Hepatocyte (in vitro differentiated cells): ENCODE measurements at regions not wholly inside any gene's neighbourhood (a gene's known extent, or its start where the extent isn't known, plus 50 kb on each side); places are given as distances from the start of the nearest gene placed in this dataset.
"Not testable (repeated sequence)": the region's sequence is repeated elsewhere in the genome, so short reads cannot be mapped to it uniquely, and the experiment has no call there.

Experiments used
- DNase-seq: peaks from one replicate; pipeline ENCODE4 v3.0.0-alpha.2; 2016; ENCODE audit warnings: low spot score
- H2AFZ ChIP-seq: fragments of 200-600 bp; sonication (generic); 2 replicates; pipeline ENCODE4 v1.6.0; 2016; ENCODE audit warnings: antibody characterized with exemption, mild to moderate bottlenecking
- H3K27ac ChIP-seq: fragments of 200-600 bp; sonication (generic); 2 replicates; pipeline ENCODE4 v1.5.1; 2016; ENCODE audit warnings: mild to moderate bottlenecking
- H3K27me3 ChIP-seq: fragments of 200-600 bp; sonication (generic); 2 replicates; pipeline ENCODE4 v1.6.1; 2016
- H3K36me3 ChIP-seq: fragments of 200-600 bp; sonication (generic); replicated peaks from 2 replicates; pipeline ENCODE4 v1.5.1; 2016; ENCODE audit warnings: low read depth; ENCODE audit not compliant: insufficient read depth
- H3K4me1 ChIP-seq: fragments of 200-600 bp; sonication (generic); 2 replicates; pipeline ENCODE4 v1.5.1; 2016; ENCODE audit warnings: mild to moderate bottlenecking, moderate library complexity; ENCODE audit not compliant: insufficient read depth
- H3K4me2 ChIP-seq: fragments of 200-600 bp; sonication (generic); 2 replicates; pipeline ENCODE4 v1.6.0; 2016
- H3K4me3 ChIP-seq: fragments of 200-600 bp; sonication (generic); 2 replicates; pipeline ENCODE4 v1.5.1; 2016; ENCODE audit warnings: mild to moderate bottlenecking
- H3K79me2 ChIP-seq: fragments of 200-600 bp; sonication (generic); 2 replicates; pipeline ENCODE4 v1.6.0; 2017; ENCODE audit warnings: mild to moderate bottlenecking
- H3K9me2 ChIP-seq: fragments of 200-600 bp; sonication (generic); replicated peaks from 2 replicates; pipeline ENCODE4 v1.6.0; 2017; ENCODE audit warnings: mild to moderate bottlenecking; ENCODE audit not compliant: insufficient read depth
- H3K9me3 ChIP-seq: fragments of 200-600 bp; sonication (generic); 2 replicates; pipeline ENCODE4 v1.5.1; 2016; ENCODE audit warnings: low read depth, mild to moderate bottlenecking
- H4K20me1 ChIP-seq: fragments of 200-600 bp; sonication (generic); 2 replicates; pipeline ENCODE4 v1.6.0; 2016; ENCODE audit warnings: mild to moderate bottlenecking; ENCODE audit not compliant: insufficient read depth, poor library complexity, severe bottlenecking
- EZH2 ChIP-seq: fragments of 200-600 bp; sonication (generic); IDR thresholded peaks from 2 replicates; pipeline ENCODE4 v1.6.1; 2016; ENCODE audit warnings: antibody characterized with exemption, mild to moderate bottlenecking, borderline replicate concordance
- EZH2phosphoT487 ChIP-seq: fragments of 200-600 bp; sonication (generic); IDR thresholded peaks from one replicate; pipeline ENCODE4 v1.6.1; 2018; ENCODE audit warnings: antibody characterized with exemption, mild to moderate bottlenecking, low read depth, moderate library complexity; ENCODE audit not compliant: unreplicated experiment, severe bottlenecking
- WGBS: methylation state at CpG from one replicate; pipeline ENCODE4 v1.1.6; 2016; ENCODE audit warnings: low lambda C conversion rate; ENCODE audit errors: missing lambda C conversion rate; 5-methylcytosine and 5-hydroxymethylcytosine counted together
- TF ChIP-seq, protein P1 (sequence below): fragments of 200-600 bp; sonication (generic); IDR thresholded peaks from 2 replicates; pipeline ENCODE4 v1.5.1; 2016; ENCODE audit warnings: antibody characterized with exemption, mild to moderate bottlenecking; ENCODE audit not compliant: poor library complexity

GRCh38 chr6:16991981-16992629, 109.7 kb upstream of the STMND1 start:
- WGBS = 64% methylated on average over 3 of the region's 3 CpGs
- H3K27ac ChIP-seq = no peak overlapping the region

GRCh38 chr6:16989976-16990375, 111.9 kb upstream of the STMND1 start:
- H3K4me2 ChIP-seq, H3K79me2 ChIP-seq, H4K20me1 ChIP-seq, H2AFZ ChIP-seq, H3K9me2 ChIP-seq, H3K36me3 ChIP-seq, H3K27ac ChIP-seq, H3K4me3 ChIP-seq, H3K27me3 ChIP-seq, H3K9me3 ChIP-seq, H3K4me1 ChIP-seq, DNase-seq: not testable (repeated sequence)
- WGBS = 87% methylated on average over 3 of the region's 3 CpGs

More at GRCh38 chr6:16991981-16992629, 109.7 kb upstream of the STMND1 start:
- Histone ChIP-seq H3K79me2 (no peaks in the 10 kb centered on the region), H3K27me3 (no peaks in the 10 kb centered on the region), H2AFZ (no peak overlapping the region), H4K20me1 (no peaks in the 10 kb centered on the region), H3K4me1 (no peaks in the 10 kb centered on the region), H3K9me2 (no peaks in the 10 kb centered on the region), H3K4me3 (no peak overlapping the region), H3K36me3 (no peaks in the 10 kb centered on the region), H3K9me3 (no peaks in the 10 kb centered on the region), H3K4me2 (no peak overlapping the region)
- no peak for DNase-seq
- TF ChIP-seq EZH2 = no peak
- no peak for TF ChIP-seq EZH2phosphoT487
- TF ChIP-seq, protein P1, sequence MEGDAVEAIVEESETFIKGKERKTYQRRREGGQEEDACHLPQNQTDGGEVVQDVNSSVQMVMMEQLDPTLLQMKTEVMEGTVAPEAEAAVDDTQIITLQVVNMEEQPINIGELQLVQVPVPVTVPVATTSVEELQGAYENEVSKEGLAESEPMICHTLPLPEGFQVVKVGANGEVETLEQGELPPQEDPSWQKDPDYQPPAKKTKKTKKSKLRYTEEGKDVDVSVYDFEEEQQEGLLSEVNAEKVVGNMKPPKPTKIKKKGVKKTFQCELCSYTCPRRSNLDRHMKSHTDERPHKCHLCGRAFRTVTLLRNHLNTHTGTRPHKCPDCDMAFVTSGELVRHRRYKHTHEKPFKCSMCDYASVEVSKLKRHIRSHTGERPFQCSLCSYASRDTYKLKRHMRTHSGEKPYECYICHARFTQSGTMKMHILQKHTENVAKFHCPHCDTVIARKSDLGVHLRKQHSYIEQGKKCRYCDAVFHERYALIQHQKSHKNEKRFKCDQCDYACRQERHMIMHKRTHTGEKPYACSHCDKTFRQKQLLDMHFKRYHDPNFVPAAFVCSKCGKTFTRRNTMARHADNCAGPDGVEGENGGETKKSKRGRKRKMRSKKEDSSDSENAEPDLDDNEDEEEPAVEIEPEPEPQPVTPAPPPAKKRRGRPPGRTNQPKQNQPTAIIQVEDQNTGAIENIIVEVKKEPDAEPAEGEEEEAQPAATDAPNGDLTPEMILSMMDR = no peak

DNA sequence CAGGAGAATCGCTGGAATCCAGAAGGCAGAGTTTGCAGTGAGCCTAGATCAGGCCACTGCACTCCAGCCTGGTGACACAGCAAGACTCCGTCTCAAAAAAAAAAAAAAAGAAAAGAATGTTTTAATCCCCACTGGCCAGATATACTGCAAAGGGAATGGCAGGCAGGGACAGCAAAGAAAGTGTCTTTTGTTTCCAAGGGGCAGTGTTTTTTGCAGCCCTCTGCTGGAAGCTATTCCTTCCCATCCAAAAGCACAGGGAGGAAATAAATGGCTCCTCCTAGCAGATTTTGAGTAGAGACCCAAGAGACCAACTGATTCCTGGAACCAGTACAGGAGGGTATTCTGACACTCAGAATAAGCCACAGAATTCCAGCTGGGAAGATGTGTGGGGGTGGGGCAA, 112.5 kb upstream of the STMND1 start:
- TF ChIP-seq EZH2 = no peak
- 91% methylated on average over 2 of the region's 2 CpGs for WGBS
- Histone ChIP-seq H3K27ac (no peak overlapping the region), H3K79me2 (no peaks in the 10 kb centered on the region), H3K9me2 (no peaks in the 10 kb centered on the region), H3K9me3 (no peaks in the 10 kb centered on the region), H3K27me3 (no peaks in the 10 kb centered on the region), H2AFZ (no peak overlapping the region), H3K36me3 (no peaks in the 10 kb centered on the region), H3K4me1 (peaks cover 8% of the 10 kb centered on the region), H3K4me2 (no peak overlapping the region), H4K20me1 (no peaks in the 10 kb centered on the region), H3K4me3 (no peak overlapping the region)
- no peak for DNase-seq

DNA sequence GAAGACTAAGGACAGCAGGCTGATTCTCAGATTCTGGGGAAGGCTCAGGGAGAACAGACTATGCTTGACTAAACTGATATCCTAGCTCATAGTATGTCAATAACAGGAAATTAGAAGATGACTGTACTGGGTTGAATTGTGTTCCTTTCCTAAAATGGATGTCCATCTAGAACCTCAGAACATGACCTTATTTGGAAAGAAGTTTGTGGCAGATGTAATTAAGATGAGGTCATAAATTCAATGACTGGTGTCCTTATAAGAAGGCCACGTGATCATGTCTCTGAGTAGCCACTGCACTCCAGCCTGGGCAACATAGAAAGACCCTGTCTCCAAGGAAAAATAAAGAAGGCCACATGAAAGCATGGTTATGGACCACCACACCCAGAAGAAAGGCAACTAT, 113.9 kb upstream of the STMND1 start:
- 94% methylated on average over 1 of the region's 1 CpG for WGBS
- no peaks in the 10 kb centered on the region for H3K9me2 ChIP-seq
- no peak overlapping the region for H2AFZ ChIP-seq
- DNase-seq = no peak
- TF ChIP-seq EZH2 (no peak), EZH2phosphoT487 (no peak)
- TF ChIP-seq, protein P1 = no peak
- H3K4me1 ChIP-seq = peaks cover 8% of the 10 kb centered on the region
- no peaks in the 10 kb centered on the region for H3K9me3 ChIP-seq
- no peak overlapping the region for H3K4me3 ChIP-seq
- H3K79me2 ChIP-seq = no peaks in the 10 kb centered on the region
- no peaks in the 10 kb centered on the region for H4K20me1 ChIP-seq
- no peaks in the 10 kb centered on the region for H3K27me3 ChIP-seq
- H3K4me2 ChIP-seq = no peak overlapping the region
- no peaks in the 10 kb centered on the region for H3K36me3 ChIP-seq
- no peak overlapping the region for H3K27ac ChIP-seq
